Upper lobe of left lung (tissue), 6 donors: ENCODE measurements at regions not wholly inside any gene's neighbourhood (a gene's known extent, or its start where the extent isn't known, plus 50 kb on each side); places are given as distances from the start of the nearest gene placed in this dataset.
A peak's percentile ranks its signal among the peaks of the same experiment; 100 is the strongest.

Source experiments
- ATAC-seq, 2 donors: fragments of 200-7000 bp; cut with Tn5 transposase; one replicate each; pipeline ENCODE4 v1.9.1; 2022; ENCODE audit warnings: mild to moderate bottlenecking in 2 of 2, moderate library complexity in 2 of 2; ENCODE audit not compliant: low FRiP score in 2 of 2
- DNase-seq, 2 donors: peaks; one replicate each; pipeline ENCODE4 v3.0.0-alpha.2; 2019 to 2020
- H3K27ac ChIP-seq, 4 donors: fragments of 200-600 bp; sonication (generic); one replicate each; pipeline ENCODE4 v1.5.1; 2016 to 2019
- H3K27me3 ChIP-seq, 4 donors: fragments of 200-600 bp; sonication (generic); one replicate each; pipeline ENCODE4 v1.5.1; 2017 to 2019
- H3K36me3 ChIP-seq, 4 donors: fragments of 200-600 bp; sonication (generic); one replicate each; pipeline ENCODE4 v1.5.1; 2016 to 2019
- H3K4me1 ChIP-seq, 4 donors: fragments of 200-600 bp; sonication (generic); one replicate each; pipeline ENCODE4 v1.5.1; 2018 to 2019
- H3K4me3 ChIP-seq, 4 donors: fragments of 200-600 bp; sonication (generic); one replicate each; pipeline ENCODE4 v1.5.1; 2017 to 2019; ENCODE audit warnings: mild to moderate bottlenecking in 2 of 4, moderate library complexity in 1 of 4
- H3K9me3 ChIP-seq, 4 donors: fragments of 200-600 bp; sonication (generic); one replicate each; pipeline ENCODE4 v1.5.1; 2018 to 2019
- EP300 ChIP-seq, 4 donors: sonication (generic); formaldehyde crosslinking; IDR thresholded peaks; one replicate each; pipeline ENCODE4 v1.5.1; 2017; ENCODE audit warnings: antibody characterized with exemption in 4 of 4, control low read depth in 2 of 4
- POLR2A ChIP-seq, 4 donors: fragments of 450-650 bp; IDR thresholded peaks; one replicate each; pipeline ENCODE4 v1.5.1; 2016 to 2017; ENCODE audit warnings: antibody characterized with exemption in 4 of 4, mild to moderate bottlenecking in 2 of 4
- POLR2AphosphoS5 ChIP-seq, 2 donors: sonication (generic); formaldehyde crosslinking; IDR thresholded peaks; one replicate each; pipeline ENCODE4 v1.5.1; 2017; ENCODE audit warnings: antibody characterized with exemption in 2 of 2
- WGBS, 2 donors: methylation state at CpG; one replicate each; pipeline ENCODE4 v1.1.5; 2017 to 2018; 5-methylcytosine and 5-hydroxymethylcytosine counted together
- TF ChIP-seq, protein P1 (sequence below), 6 experiments: fragments of 450-650 bp in 4 of 6; fragments of 200-600 bp in 2 of 6; sonication (generic) in 2 of 6; IDR thresholded peaks; one replicate each; pipeline ENCODE4 v1.5.1; 2016 to 2019; ENCODE audit warnings: antibody characterized with exemption in 6 of 6
- donor health status: DM: no; HTN: no; CAD: no; lungs with moderate emphysema.
- donor health status: DM: no; HTN: yes; CAD: no; lungs with severe emphysema.

DNA sequence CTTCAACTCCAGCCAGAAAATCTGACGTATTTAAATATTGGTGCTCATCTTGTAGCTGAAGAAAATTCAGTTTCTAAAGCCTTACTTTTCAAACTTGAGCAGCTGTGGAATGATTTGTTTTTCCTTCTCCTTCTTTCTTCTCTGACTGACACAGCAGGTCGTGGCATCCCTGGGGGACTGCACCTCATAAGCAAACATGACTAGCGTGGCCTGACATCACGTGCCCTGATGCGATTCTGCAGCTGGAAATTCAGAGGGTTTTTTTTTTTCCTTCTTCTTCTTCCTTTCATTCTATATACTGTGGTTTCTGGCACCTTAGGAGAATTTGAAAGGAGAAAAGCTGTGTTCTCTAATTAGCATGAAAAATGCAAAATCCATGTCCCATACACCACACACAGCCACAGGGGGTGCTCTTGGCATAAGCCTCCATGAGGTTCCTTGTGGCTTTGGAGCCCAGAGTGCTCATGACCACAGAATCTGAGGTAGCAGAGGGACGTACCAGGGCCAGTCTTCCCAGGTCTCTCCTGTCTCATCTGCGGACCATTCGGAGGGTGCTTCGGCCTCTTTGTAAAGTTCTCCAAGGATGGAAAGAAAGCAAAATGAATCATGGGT, 258.5 kb upstream of the CDH4 start:
- TF ChIP-seq POLR2AphosphoS5 (IDR thresholded peaks at IDR 0.05) = no peak
- TF ChIP-seq POLR2A (IDR thresholded peaks at IDR 0.05) = no peak
- TF ChIP-seq, protein P1, sequence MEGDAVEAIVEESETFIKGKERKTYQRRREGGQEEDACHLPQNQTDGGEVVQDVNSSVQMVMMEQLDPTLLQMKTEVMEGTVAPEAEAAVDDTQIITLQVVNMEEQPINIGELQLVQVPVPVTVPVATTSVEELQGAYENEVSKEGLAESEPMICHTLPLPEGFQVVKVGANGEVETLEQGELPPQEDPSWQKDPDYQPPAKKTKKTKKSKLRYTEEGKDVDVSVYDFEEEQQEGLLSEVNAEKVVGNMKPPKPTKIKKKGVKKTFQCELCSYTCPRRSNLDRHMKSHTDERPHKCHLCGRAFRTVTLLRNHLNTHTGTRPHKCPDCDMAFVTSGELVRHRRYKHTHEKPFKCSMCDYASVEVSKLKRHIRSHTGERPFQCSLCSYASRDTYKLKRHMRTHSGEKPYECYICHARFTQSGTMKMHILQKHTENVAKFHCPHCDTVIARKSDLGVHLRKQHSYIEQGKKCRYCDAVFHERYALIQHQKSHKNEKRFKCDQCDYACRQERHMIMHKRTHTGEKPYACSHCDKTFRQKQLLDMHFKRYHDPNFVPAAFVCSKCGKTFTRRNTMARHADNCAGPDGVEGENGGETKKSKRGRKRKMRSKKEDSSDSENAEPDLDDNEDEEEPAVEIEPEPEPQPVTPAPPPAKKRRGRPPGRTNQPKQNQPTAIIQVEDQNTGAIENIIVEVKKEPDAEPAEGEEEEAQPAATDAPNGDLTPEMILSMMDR (IDR thresholded peaks at IDR 0.05) = no peak
- TF ChIP-seq EP300 (IDR thresholded peaks at IDR 0.05) = no peak
- no peaks in the 10 kb centered on the region for H3K36me3 ChIP-seq
- H3K27me3 ChIP-seq = no peaks in the 10 kb centered on the region
- no peak for ATAC-seq
- whole genome bisulfite sequencing, 2 donors = 65% methylated on average over 9 of the region's 9 CpGs
- no peaks in the 10 kb centered on the region for H3K9me3 ChIP-seq
- no peak for DNase-seq
- no peak overlapping the region for H3K27ac ChIP-seq
- H3K4me3 ChIP-seq = no peak overlapping the region
- no peaks in the 10 kb centered on the region for H3K4me1 ChIP-seq

DNA sequence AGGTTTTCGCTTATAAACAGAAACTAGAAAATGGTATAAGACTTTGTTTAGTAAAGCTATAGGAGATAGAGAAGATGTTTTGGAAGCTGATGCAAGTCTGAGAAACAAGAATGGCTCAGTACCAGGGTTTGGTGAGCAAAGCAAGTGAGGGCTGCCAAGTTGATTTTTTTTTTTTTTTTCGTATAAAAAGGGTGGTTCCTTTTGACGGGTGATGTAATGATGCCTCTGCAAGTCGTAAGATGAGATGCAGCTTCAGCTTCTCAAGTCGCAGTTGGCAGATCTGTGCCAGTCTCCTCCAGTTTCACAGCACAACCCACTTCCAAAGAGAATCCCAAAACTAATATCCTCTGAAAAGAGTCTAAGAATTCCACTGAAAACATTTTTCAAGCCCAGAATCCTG, 252.8 kb upstream of the CDH4 start:
- peak in 1 of 2 donors; percentile 27 for ATAC-seq
- Histone ChIP-seq H3K4me3 (no peak overlapping the region), H3K27ac (no peak overlapping the region), H3K36me3 (no peaks in the 10 kb centered on the region), H3K27me3 (no peaks in the 10 kb centered on the region), H3K9me3 (no peaks in the 10 kb centered on the region), H3K4me1 (no peaks in the 10 kb centered on the region)
- DNase-seq = no peak
- TF ChIP-seq POLR2A (IDR thresholded peaks at IDR 0.05) (no peak), POLR2AphosphoS5 (IDR thresholded peaks at IDR 0.05) (no peak), EP300 (IDR thresholded peaks at IDR 0.05) (no peak)
- TF ChIP-seq, protein P1 (IDR thresholded peaks at IDR 0.05) = no peak
- WGBS, 2 donors = 60 to 76% methylated on average over 5 of the region's 5 CpGs

DNA sequence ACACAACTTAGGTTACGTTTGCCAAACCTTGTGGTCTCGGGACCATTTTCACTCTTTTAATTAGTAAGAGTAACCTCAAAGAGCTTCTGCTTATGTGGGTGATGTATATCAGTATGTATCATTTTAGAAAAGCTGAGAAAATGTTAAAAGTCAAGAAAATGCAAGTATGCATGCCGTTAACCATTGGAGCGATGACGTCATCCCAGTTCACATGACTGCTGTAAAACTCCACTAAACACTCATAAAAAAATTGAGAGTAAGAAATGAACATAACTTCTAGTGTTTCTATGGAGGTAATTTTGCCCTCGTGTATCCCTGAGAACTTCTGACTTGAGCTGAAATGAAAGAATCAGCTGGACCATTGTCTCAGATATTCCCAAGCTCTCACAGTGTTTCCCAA, 250.0 kb upstream of the CDH4 start:
- Histone ChIP-seq H3K27me3 (no peaks in the 10 kb centered on the region), H3K9me3 (no peaks in the 10 kb centered on the region), H3K27ac (no peak overlapping the region), H3K4me1 (no peaks in the 10 kb centered on the region), H3K36me3 (no peaks in the 10 kb centered on the region), H3K4me3 (no peak overlapping the region)
- WGBS, 2 donors = 84 to 86% methylated on average over 6 of the region's 6 CpGs
- ATAC-seq = no peak
- no peak for DNase-seq
- no peak for TF ChIP-seq POLR2AphosphoS5 (IDR thresholded peaks at IDR 0.05)
- TF ChIP-seq POLR2A (IDR thresholded peaks at IDR 0.05) = no peak
- TF ChIP-seq, protein P1 (IDR thresholded peaks at IDR 0.05) = no peak
- no peak for TF ChIP-seq EP300 (IDR thresholded peaks at IDR 0.05)

DNA sequence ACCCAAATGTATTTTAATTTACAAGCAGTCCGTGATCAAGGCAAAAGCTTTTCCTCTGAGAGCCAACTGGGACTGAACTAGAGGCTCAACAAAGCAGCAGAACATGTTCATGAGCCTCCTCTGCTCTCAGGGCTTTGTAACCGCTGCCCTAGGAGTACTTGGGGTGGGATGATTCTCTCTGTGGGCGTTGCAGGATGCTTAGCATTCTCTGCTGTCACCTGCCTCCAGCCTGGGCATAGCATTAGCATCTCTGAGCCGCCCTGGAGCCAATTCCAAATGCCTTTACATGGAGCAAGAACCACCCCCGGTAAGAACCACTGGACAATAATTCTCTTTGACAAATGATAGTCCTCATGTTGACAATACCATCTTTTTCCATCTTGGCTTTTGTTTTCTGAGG, 237.6 kb upstream of the CDH4 start:
- Histone ChIP-seq H3K27me3 (no peaks in the 10 kb centered on the region), H3K4me1 (no peaks in the 10 kb centered on the region), H3K27ac (no peak overlapping the region), H3K36me3 (no peaks in the 10 kb centered on the region), H3K4me3 (no peak overlapping the region), H3K9me3 (no peaks in the 10 kb centered on the region)
- WGBS, 2 donors = 40% methylated on average over 5 of the region's 5 CpGs
- no peak for ATAC-seq
- TF ChIP-seq EP300 (IDR thresholded peaks at IDR 0.05) (no peak), POLR2AphosphoS5 (IDR thresholded peaks at IDR 0.05) (no peak), POLR2A (IDR thresholded peaks at IDR 0.05) (no peak)
- TF ChIP-seq, protein P1 (IDR thresholded peaks at IDR 0.05) = no peak
- no peak for DNase-seq

DNA sequence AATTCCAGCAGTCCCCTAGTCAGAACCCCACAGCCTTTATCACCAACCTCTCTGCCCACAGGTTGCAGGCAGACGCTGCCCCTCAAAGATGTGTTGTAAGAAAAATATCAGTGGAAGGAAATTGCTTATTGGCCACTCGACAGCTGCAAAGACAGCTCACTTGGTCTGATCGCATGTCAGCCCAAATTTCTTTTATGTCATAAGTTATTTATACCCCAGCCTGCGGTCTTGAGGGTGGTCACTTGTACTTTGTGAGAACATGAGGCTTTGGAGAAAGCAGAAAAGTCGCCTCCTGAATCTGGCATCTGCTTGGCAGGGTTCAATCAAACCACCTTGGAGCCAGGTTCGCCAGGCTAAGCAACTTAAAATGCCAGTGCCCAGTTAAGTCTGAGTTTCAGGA, 236.5 kb upstream of the CDH4 start:
- DNase-seq (no peak), ATAC-seq (no peak)
- Histone ChIP-seq H3K27me3 (no peaks in the 10 kb centered on the region), H3K36me3 (no peaks in the 10 kb centered on the region), H3K4me1 (no peaks in the 10 kb centered on the region), H3K27ac (no peak overlapping the region), H3K9me3 (no peaks in the 10 kb centered on the region), H3K4me3 (no peak overlapping the region)
- 64 to 72% methylated on average over 6 of the region's 6 CpGs for WGBS, 2 donors
- TF ChIP-seq, protein P1 (IDR thresholded peaks at IDR 0.05) = no peak
- TF ChIP-seq EP300 (IDR thresholded peaks at IDR 0.05) (no peak), POLR2A (IDR thresholded peaks at IDR 0.05) (no peak), POLR2AphosphoS5 (IDR thresholded peaks at IDR 0.05) (no peak)
